NT2/D1 (cell line): ENCODE measurements at regions not wholly inside any gene's neighbourhood (a gene's known extent, or its start where the extent isn't known, plus 50 kb on each side); places are given as distances from the start of the nearest gene placed in this dataset.

Experiments
- DNase-seq: peaks from one replicate; pipeline ENCODE4 v3.0.0-alpha.2; 2011; ENCODE audit warnings: low read depth, low spot score
- H3K27me3 ChIP-seq: 2 replicates; pipeline ENCODE4 v1.6.0; 2011; ENCODE audit warnings: mild to moderate bottlenecking; ENCODE audit not compliant: insufficient read length, insufficient read depth
- H3K36me3 ChIP-seq: 2 replicates; pipeline ENCODE4 v1.6.1; 2011; ENCODE audit warnings: mild to moderate bottlenecking, low read length, mixed read lengths; ENCODE audit not compliant: insufficient read depth, insufficient read length
- H3K4me1 ChIP-seq: 2 replicates; pipeline ENCODE4 v1.5.1; 2011; ENCODE audit not compliant: insufficient read depth, insufficient read length
- H3K4me3 ChIP-seq: 2 replicates; pipeline ENCODE4 v1.5.1; 2011; ENCODE audit warnings: low read depth; ENCODE audit not compliant: insufficient read length
- H3K9ac ChIP-seq: 2 replicates; pipeline ENCODE4 v1.6.0; 2011; ENCODE audit warnings: low read depth; ENCODE audit not compliant: insufficient read length
- H3K9me3 ChIP-seq: 2 replicates; pipeline ENCODE4 v1.5.1; 2011; ENCODE audit warnings: mild to moderate bottlenecking, low read length; ENCODE audit not compliant: insufficient read depth
- SUZ12 ChIP-seq: IDR thresholded peaks from 2 replicates; pipeline ENCODE4 v1.6.1; 2011; ENCODE audit not compliant: insufficient read length, insufficient read depth; ENCODE audit errors: extremely low read depth
- YY1 ChIP-seq: IDR thresholded peaks from 2 replicates; pipeline ENCODE4 v1.6.1; 2011; ENCODE audit not compliant: insufficient read length, insufficient read depth
- ZNF274 ChIP-seq: IDR thresholded peaks from 2 replicates; pipeline ENCODE4 v1.6.1; 2011; ENCODE audit warnings: mild to moderate bottlenecking, low read depth, low read length

GRCh38 chr17:13405807-13406206 lies 195.9 kb downstream of the HS3ST3A1 start:
- Histone ChIP-seq H3K9me3 (no peaks in the 10 kb centered on the region), H3K4me1 (no peaks in the 10 kb centered on the region), H3K27me3 (no peaks in the 10 kb centered on the region), H3K4me3 (no peak overlapping the region), H3K9ac (no peak overlapping the region), H3K36me3 (no peaks in the 10 kb centered on the region)
- DNase-seq = no peak
- TF ChIP-seq YY1 = no peak

DNA sequence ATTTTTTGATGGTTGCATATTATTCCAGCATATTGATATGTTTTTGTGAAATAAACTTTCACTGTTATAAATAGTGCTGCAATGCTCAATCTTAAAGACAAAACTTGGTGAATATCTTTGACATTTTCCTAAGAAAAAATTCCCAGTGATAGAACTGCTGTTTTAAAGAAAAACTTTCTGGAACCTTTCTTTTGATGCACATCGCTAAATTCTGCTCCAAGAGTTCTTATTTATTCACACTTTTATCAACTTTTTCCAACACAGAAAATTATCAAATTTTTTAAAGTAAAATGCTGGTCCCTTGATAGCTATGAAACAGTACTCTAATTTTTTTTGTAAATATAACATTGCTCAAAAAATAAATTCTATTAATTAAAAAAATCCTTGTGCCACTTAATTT lies 196.6 kb downstream of the HS3ST3A1 start:
- TF ChIP-seq SUZ12 (no peak), ZNF274 (no peak), YY1 (no peak)
- no peak overlapping the region for H3K9ac ChIP-seq
- H3K4me1 ChIP-seq = no peaks in the 10 kb centered on the region
- H3K27me3 ChIP-seq = no peaks in the 10 kb centered on the region
- H3K36me3 ChIP-seq = no peaks in the 10 kb centered on the region
- H3K4me3 ChIP-seq = no peak overlapping the region
- DNase-seq = no peak
- no peaks in the 10 kb centered on the region for H3K9me3 ChIP-seq

GRCh38 chr17:13403982-13404946 lies 197.5 kb downstream of the HS3ST3A1 start:
- H3K9ac ChIP-seq = no peak overlapping the region
- no peaks in the 10 kb centered on the region for H3K27me3 ChIP-seq

GRCh38 chr17:13400491-13400890 lies 201.2 kb downstream of the HS3ST3A1 start:
- no peaks in the 10 kb centered on the region for H3K9me3 ChIP-seq
- H3K4me3 ChIP-seq = no peak overlapping the region
- H3K9ac ChIP-seq = no peak overlapping the region
- no peaks in the 10 kb centered on the region for H3K36me3 ChIP-seq
- no peak for DNase-seq
- H3K27me3 ChIP-seq = no peaks in the 10 kb centered on the region
- H3K4me1 ChIP-seq = no peaks in the 10 kb centered on the region
- TF ChIP-seq ZNF274 (no peak), SUZ12 (no peak), YY1 (no peak)

More at GRCh38 chr17:13403982-13404946, 197.5 kb downstream of the HS3ST3A1 start:
- Histone ChIP-seq H3K4me1 (no peaks in the 10 kb centered on the region), H3K9me3 (no peaks in the 10 kb centered on the region), H3K36me3 (no peaks in the 10 kb centered on the region), H3K4me3 (no peak overlapping the region)
- TF ChIP-seq ZNF274 = no peak
- TF ChIP-seq SUZ12 = no peak
- no peak for TF ChIP-seq YY1
- DNase-seq = no peak

DNA sequence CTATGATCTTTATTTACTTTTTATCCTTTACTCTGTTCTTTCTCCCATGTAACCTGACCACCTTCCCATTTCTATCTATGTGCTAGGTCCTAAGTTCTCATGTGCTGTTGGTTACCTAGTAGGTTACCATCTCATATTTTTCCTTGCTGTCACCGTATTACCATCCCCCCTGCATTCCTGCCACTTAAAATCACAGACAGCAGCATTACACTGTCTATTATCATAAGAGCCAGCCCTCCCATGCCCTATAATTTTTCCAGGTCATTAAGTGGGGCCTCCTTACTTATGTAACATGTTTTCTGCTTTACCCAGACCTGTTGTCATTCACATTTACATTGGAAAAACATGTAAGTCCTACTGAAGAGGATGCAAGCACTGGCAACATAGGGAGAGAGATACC lies 202.9 kb downstream of the HS3ST3A1 start:
- DNase-seq = no peak
- TF ChIP-seq SUZ12 (no peak), ZNF274 (no peak), YY1 (no peak)
- H3K9me3 ChIP-seq = no peaks in the 10 kb centered on the region
- no peak overlapping the region for H3K9ac ChIP-seq
- no peaks in the 10 kb centered on the region for H3K4me1 ChIP-seq
- no peaks in the 10 kb centered on the region for H3K27me3 ChIP-seq
- H3K36me3 ChIP-seq = no peaks in the 10 kb centered on the region
- no peak overlapping the region for H3K4me3 ChIP-seq

DNA sequence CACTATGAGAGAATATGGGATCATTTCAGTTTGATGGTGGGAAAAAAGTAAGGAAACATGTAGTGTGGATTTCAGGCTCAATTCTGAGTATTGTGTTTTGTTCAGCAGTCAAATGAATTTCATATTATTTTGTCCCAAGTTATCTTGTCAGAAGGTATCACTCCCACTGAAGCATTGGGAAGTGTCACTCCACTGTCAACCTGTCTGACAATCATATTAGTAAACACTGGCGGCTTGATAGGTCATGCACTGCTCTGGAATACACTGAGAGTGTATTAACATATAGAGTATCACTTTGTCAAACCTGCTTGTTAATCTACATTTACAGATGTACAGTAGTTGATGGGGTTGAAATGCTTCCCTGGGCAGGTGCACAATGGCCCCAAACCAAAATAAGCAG lies 203.6 kb downstream of the HS3ST3A1 start:
- Histone ChIP-seq H3K27me3 (no peaks in the 10 kb centered on the region), H3K9ac (no peak overlapping the region), H3K36me3 (no peaks in the 10 kb centered on the region), H3K9me3 (no peaks in the 10 kb centered on the region), H3K4me1 (no peaks in the 10 kb centered on the region), H3K4me3 (no peak overlapping the region)
- DNase-seq = no peak
- TF ChIP-seq SUZ12 = no peak
- no peak for TF ChIP-seq YY1
- no peak for TF ChIP-seq ZNF274

GRCh38 chr17:13395862-13396261 lies 205.9 kb downstream of the HS3ST3A1 start:
- Histone ChIP-seq H3K9me3 (no peaks in the 10 kb centered on the region), H3K9ac (no peak overlapping the region), H3K4me1 (no peaks in the 10 kb centered on the region), H3K36me3 (no peaks in the 10 kb centered on the region), H3K4me3 (no peak overlapping the region), H3K27me3 (no peaks in the 10 kb centered on the region)
- no peak for DNase-seq
- TF ChIP-seq ZNF274 = no peak
- no peak for TF ChIP-seq YY1
- no peak for TF ChIP-seq SUZ12
